ENCODE measurements at regions not wholly inside any gene's neighbourhood (a gene's known extent, or its start where the extent isn't known, plus 50 kb on each side); places are given as distances from the start of the nearest gene placed in this dataset.

DNA sequence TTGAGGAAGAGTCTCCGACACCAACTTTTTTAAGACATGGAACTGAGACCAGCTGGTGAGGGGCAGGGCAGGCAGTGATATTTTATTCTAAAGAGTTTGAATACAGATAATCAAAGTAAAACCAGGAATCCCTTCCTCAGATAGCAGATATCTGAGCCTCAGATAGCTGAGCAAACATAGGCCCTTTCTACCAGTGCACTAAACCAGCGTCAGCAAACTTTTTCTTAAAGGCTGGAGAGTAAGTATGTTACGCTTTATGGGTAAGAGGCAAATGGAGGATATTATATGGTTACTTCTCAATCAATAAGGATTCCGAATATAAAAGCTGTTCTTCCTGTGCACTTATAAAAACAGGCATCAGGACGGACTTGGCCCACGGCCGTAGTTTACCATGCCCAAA, 73.9 kb downstream of the WNT5A start:
- no peak for DNase-seq (ENCODE audit: low read depth)

DNA sequence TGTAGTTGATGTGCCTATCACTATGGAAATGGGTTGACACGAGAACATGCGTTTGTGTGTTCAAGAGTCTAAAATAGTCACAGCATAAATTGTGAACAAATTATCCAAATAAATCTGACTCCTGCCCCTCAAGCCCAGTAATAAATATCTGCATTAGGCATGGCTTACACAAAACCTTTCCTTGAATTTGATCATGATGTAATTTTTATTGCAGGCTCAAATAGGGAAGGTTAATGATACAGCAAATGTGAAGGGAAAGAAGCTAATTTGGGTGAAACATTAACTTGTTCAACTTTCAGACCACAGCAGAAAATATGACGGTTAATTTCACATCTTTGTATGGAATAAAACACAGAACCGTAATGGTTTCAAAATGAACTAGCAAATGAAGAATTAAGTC, 74.6 kb downstream of the WNT5A start:
- DNase-seq (ENCODE audit: low read depth): no peak

DNA sequence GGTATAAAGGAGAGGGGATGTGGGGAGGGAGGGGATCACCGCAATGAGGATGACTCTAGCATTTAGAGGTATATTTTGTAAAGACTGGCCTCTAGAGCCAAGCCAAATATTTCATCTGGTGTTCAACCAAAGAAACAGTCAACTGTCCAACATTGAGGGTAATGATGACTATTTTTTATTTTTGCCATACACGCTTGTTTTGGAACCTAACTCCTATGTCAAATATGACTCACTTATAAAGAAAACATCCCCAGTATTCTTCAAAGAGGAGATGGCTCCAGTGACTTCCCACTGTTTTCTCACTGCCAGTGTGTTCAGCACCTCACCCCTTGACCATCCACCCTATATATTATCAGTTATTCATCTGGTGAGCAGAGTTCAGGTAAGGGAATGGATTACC, 77.3 kb downstream of the WNT5A start:
- no peak for DNase-seq (ENCODE audit: low read depth)

DNA sequence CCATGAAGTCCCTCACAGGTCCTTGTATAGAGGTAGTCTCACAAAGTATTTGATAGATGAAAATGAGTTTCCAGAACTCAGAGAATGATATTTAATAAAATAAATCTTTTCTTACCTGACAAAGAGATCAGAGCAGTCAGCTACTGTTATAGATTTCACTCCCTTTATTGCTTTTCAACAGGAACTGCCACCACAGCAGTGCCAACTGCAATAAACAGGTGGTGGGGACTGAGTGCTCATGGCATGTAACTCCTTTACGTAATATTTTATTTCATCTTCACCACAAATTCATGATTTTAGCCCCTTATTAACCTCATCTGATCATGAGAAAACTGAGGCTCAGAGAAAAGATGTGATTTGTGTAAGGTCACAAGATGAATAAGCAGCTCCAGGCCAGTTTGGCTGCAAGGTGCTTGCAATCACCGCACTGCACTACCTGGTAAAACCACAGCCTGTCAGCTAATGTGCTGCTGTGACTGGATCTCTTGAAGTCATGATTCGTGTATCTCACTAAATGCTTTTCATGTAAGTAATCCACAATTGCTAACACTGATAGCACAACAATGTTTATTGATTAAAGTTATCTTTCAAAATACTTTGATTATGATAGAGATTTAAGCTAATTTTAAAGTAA, 78.8 kb downstream of the WNT5A start:
- no peak for DNase-seq (ENCODE audit: low read depth)

DNA sequence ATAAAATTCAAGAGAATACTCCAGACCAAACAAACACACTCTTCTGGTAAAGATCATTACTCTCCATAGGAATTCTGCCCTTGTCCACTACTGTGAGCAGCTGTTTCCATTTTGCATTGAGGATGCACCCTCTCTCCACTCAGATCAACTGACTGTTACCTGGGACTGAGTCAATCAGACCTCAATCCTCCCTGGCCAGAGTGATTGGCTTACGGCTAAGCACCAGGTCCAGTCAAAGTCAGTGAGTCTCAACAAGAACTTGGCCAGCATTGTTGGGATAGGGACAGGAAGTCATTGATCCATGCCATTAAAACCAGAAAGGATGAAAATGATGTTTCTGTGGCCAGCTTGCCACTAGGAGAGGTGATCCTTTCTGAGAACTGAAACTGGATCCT, 79.7 kb downstream of the WNT5A start:
- DNase-seq (ENCODE audit: low read depth): no peak

DNA sequence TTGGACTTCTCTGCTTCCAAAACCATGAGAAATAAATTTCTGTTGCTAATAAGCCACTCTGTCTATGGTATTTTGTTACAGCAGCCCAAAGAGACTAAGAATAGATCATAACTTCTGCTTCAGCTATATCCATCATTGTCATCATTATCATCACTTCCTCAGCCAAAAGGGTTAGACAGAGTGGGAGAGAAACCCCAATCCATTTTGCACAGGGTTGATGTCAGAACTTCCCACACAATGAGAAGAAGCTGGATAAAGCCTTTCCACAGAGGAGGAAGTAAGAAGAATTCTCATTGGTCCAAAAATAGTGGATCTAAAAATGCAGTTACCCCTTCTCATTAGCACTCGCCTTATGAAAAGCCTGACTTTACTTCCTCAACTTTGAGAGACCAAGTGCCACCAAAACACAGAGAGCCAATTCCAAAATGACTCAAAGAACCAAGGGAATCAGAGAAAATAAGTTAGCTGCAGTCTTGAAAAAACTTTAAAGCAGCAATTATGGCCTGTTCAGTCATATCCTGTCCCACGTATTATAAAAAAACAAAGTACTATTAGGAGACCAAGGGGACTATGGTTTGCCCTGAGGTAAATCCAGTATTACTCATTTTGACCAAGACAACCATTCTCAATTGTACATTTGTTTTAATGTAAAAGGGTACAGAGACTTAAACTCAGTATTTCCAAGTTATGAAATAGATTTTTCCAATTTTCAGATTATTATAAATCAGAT, 80.2 kb downstream of the WNT5A start:
- no peak for DNase-seq (ENCODE audit: low read depth)

DNA sequence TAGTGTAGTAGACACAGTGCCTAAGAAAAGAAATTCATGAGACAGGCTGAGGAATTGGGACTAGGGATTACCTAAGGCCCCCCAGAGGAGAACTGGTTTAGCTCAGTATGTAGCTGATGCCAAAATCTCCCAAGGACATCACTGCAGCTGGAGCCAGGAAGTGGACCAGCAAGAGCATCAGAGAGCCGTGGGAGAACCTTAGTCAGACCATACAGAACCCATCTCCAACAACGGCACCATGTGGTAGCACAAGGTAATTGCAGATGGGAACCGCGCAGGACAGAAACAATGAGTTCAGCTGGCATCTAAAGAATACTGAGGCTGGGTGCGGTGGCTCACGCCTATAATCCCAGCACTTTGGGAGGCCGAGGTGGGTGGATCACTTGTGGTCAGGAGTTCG, 81.7 kb downstream of the WNT5A start:
- DNase-seq (ENCODE audit: low read depth): no peak

DNA sequence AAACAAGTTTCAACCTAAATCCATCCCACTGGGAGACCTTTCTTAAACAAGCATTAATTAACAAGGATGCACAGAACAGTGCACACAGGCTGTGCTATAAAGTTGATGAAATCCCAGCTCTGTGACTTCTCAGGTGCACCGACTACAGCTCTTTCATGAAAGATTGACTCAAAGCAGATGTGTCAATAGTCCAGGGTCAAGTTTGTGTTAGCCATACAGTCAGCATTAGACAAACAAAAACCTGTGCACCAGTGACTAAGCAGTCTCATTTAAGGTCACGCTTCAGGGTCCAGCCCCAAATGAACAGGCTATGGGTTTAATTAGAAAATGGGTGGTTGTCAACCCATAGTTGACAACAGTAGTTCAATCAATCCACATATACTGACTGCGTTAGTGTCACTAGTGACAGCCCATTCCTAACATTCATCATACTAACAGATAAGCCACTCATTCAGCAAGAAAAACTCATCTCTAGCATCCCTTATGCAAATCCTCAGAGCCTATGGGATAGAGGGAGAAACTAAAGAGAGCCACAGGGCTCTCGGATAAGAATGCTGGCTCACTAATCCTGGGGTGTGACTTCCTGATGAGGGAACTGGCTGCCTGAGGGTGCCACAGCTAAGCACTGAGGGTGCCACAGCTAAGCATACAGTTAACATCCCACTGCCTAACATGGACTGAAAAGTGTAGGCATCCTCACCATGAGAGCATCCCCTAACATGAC, 84.1 kb downstream of the WNT5A start:
- DNase-seq (ENCODE audit: low read depth): no peak

DNA sequence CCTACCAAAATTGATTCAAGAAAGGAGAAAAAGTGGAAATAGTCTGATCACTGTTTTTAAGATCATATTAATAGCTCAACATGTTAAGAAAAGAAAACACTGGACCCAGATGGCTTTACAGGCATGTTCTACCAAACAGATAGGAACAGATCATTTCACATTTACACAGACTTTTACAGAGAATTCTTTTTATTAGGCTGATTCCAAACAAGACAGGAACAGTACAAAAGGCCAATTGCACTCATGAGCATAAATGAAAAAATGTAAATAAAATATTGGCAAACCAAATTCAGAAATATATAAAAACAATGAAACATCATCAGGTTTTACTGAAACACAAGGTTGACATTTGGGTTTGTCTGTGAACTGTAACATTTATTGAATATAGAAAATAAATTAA, 106.5 kb downstream of the WNT5A start:
- DNase-seq (ENCODE audit: low read depth): no peak

DNA sequence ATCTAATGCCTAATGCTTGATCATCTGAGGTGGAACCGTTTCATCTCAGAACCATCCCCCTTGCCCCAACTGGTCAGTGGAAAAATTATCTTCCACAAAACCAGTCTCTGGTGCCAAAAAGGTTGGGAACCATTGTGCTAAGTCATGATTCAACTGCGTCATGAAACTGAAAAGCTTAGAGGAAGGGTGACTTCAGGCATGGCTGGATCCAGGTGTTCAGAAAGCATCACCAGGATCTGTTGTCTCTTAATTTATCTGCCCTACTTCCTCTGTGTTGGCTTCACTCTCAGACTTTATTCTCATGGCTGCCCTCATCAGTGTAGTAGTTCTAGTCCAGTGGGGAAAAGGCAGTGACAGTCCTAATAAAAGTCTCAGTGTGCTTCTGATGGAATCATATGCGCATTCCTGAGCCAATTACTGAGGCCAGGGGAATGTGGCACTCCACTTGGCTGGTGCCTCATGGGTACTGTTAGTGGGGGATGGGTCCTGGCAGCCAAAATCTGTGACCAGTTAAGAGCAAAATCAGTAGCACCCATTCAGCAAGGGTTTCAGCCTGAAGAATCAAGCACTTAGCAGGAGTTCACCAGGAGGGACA, 110.3 kb downstream of the WNT5A start:
- no peak for DNase-seq (ENCODE audit: low read depth)

DNA sequence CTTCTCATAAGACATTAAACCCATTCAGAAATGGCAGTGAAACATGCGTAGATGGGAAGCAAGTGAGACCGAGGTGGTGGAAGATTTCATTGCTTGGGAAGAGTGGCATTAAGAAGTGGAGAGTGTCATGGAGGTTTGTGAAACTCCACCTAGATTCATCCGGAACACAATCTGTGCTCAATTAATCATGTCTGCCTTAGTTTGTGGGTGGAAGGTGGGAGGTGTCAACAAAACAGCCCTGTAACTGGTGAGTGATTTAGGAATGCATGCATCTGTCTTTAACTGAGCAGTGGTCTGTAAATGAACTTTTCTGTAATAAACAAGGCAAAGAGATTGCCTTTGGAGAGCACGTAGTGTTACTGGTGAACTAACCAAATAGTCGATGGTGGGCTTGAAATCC, 113.7 kb downstream of the WNT5A start:
- DNase-seq (ENCODE audit: low read depth): no peak

DNA sequence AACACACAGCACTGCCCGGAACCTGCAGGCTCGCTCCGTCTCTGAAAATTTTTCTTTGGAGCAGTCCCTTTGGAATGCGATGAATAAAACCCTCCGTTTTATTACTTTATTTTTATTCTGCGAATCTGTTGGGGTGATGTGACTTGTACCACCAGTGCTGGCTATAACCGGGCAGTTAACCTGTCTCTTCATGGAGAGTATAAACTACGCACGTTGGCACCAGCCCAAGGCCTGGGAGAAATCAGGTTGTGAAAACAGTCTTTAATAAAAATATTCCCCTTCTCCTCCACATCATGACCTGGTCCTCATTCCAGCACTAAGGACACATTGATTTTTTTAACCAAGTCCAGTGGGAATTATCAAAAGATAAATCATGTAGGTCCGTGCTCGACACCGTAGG, 116.8 kb downstream of the WNT5A start:
- no peak for DNase-seq (ENCODE audit: low read depth)

DNA sequence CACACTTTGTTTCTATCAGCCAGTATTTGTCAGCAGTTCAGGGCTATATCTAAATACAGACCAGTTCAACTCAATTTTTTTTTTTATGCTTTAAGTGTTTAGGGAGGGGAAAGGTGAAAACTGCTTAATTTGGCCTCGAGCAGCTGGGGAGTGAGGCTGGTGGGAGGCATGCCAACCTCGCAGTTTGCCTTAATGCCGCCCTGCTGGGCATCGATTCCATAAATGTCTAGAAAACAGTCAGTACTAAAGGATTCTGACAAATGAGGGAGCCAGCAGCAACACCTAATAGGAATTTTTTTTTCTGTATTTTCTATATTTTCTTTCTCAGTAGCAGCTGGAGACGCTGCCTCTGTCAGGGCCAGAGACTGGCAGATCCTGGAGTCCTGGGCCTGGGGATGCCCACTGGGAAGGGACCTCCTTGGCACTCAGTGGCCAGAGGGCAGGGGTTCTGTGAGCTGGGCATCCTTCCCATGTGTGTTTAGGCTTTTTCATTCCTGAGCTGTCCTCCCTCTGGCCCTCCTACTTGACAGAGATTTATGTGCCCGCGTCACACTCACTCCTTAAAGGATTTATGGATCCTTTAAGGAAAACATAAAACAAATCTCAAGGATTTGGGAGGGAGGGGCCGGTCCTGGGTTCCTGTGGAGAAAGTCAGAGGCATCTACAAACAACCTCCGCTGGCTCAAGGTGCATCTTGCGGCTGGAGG, 117.8 kb downstream of the WNT5A start:
- no peak for DNase-seq (ENCODE audit: low read depth)

DNA sequence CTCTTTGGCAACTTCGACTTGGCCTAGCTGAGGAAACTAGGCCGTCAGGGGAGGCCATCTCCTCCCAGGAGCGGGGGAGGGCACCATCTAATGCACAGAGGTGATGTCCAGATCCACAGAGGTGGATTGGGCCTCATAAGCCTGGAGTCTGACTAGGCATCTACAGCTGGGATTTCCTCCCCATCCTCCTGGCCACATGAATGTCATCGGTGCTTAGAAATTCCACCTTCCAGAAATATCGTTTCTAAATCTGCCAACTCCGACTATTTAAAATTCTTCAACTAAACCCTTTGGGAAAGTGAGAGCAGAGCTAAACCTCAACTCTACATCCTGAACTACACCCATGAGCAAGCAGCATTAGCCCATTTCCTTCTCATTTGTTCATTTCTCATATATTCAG, 118.7 kb downstream of the WNT5A start:
- DNase-seq (ENCODE audit: low read depth): no peak

DNA sequence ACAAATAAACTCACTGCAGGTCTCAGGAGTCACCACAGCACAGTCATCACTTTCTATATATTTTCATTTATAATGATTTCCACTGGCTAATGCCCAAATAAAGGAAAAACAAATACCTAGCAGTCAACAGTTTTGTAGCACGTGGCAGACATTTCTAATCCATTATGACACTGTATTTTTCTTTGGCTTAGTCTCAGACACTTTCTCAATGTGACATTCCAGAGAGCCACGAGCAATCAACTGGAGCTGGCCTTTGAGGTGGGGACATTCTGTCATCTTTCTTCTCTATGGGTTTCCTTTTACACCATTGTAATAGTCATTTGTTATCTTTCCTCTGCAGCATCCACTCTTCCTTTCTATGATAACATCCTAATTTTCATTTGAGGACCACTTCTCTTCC, 119.7 kb downstream of the WNT5A start:
- no peak for DNase-seq (ENCODE audit: low read depth)

DNA sequence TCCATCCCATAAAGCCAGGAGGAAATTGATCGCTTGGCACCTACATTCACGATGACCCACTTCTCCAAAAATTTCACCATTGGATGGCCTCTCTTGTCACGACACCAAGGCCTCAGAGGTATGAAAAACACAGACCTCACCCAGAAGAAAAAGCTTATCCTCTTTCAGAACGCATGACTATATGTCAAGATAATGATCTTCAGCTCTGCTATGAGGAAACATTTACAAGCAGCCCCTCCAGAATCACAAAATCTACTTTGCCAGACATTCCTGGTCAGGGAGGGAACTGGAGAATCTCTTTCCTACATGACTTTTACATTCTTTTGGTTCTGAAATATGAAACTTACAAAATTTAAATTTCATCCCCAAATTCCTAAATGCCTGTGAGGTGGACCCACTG, 122.7 kb downstream of the WNT5A start:
- DNase-seq (ENCODE audit: low read depth): no peak

DNA sequence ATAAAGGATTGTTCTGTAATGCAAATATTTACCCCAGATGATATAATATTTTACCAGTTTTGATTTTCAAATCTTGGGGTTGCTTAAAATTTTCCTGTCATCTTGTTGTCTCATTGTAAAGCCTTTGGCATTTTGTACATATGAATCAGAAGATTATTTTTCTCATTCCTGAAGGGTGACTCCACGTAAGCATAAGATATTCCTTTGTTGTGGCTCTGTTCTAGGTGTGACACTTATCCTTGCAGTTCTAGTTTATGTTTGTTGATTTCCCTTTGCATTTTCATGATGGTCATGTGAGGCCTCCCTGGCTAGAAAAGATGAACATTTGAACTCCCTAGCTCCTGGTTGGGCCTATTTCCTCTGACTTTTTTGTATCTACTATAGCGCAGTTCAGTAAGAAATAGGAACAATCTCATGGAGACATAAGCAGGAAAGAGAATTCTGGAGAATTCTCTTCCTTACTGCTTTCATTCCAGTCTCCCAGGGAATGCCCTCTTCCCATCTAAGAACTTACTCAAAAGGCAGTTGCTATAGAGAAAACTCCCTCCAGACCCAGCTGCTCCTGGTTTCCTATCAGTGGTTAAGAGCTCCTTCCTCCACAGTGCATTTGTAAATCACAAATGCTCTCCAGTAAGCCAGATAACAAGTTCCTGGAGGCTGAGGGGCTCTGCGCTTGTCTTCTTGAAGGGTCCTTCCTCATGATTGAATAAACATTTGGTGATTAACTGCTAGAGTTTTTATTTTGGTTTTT, 124.7 kb downstream of the WNT5A start:
- DNase-seq (ENCODE audit: low read depth): no peak

DNA sequence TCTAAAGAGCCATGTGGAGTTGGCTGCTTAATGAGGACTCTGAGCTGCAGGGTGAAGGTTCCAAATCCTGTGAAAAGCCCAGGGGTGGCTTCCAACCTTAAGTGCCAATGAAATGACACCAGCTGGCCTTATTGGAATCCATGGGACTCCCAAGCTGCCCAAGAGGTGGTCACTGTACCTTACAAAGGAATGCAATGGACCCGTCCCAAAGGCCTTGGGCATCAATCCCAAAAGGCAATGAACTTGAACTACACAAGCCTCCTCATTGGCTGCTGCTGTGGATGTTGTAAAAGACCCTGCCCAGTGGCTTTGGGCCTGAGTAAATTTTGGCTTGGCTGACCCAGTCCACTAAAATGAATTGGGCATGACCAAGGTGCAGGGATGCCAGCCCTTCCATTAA, 129.3 kb downstream of the WNT5A start:
- no peak for DNase-seq (ENCODE audit: low read depth)

DNA sequence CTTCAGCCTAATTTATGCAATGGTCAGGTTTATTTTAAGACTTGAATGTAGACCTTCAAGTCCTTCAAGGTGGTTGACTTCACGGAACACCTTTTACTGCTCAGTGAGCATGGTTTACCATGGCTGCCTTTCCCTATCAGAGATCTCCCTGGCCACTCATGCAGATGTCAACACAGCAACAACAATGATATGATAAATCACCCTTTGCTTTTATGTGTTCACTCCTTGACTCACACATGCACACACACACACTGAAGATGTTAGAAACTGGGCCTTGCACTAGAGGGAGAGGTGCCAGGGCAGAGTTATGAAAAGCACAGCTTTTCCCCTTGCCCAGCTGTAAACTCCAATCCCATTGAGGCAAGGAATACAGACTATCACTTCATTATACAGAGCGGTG, 134.4 kb downstream of the WNT5A start:
- no peak for DNase-seq (ENCODE audit: low read depth)

DNA sequence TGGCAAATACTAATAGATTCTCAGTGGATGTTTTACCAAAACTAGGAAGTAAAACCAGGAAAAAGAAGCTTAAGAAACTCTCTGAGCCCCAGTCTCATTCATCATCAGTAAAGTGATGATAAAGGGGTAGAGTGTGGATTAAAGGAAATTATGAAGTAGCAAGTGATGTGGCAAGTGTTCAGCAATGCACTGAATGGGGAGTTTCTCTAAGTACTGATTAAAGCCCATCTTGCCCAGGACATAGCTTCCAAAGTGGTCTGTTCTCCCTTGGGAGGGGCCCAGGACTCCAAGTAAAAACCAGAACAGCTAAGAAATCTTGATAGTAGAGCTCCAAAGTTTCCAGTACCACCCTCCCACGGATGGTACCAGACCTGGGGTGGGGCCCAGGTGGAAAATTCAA, 137.3 kb downstream of the WNT5A start:
- DNase-seq (ENCODE audit: low read depth): no peak

DNA sequence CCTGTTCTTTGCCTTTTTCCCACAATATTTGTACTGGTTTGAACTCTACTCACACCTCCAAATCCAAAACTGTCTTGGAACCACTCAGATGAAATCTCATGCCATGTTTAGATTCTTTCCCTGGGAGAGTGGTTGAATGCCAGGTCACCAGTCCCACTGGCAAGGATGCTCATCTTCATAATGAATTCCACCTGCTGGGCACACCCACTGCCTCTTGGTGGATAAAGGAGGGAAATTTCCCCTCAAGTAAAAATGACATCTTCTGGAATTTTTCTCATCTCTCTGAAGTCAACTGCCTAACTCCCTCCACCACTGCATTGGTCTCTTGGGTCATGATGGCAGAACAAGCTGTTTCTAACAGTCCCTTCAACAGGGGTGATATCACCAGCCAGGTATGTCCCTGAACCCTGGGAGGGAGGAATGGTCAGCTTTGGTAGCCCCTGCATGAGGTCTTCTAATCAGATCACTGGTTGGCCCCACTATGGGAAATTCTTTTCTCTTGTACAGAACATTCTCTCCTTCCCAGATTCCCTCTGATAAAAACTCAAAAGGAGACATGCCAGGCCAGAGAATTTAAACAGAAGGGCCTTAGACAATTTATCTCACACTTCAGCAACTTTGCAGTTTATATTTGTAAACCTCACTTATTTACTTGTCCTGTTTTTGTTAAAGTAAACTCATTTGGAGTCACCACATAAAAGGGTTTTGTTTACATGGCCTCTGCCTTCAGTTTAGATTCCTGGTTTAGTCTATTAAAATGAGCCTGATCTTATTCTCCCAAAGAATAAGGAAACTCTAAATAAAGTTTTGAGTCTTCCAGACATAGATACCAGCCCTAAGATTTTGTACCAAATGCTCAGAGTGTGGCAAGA, 143.4 kb downstream of the WNT5A start:
- no peak for DNase-seq (ENCODE audit: low read depth)
